Right lobe of liver (tissue), 4 donors: ENCODE measurements at regions not wholly inside any gene's neighbourhood (a gene's known extent, or its start where the extent isn't known, plus 50 kb on each side); places are given as distances from the start of the nearest gene placed in this dataset.

Source experiments
- POLR2A ChIP-seq: fragments of 450-650 bp; IDR thresholded peaks from one replicate; pipeline ENCODE4 v1.6.1; 2017; ENCODE audit warnings: antibody characterized with exemption, mild to moderate bottlenecking
- TF ChIP-seq, protein P1 (sequence below), 4 donors: fragments of 200-600 bp in 3 of 4; fragments of 450-650 bp in 1 of 4; IDR thresholded peaks; one replicate each; pipeline versions ENCODE4 v1.5.1 to v1.8.0; 2016 to 2022; ENCODE audit warnings: antibody characterized with exemption in 4 of 4, mild to moderate bottlenecking in 2 of 4
- donor health status: DM: no; HTN: no; CAD: no.
- donor health status: DM: no; HTN: no; CAD: no.
- donor health status: DM: no; HTN: yes; CAD: no.

- TF ChIP-seq POLR2A: no peak
- TF ChIP-seq, protein P1, sequence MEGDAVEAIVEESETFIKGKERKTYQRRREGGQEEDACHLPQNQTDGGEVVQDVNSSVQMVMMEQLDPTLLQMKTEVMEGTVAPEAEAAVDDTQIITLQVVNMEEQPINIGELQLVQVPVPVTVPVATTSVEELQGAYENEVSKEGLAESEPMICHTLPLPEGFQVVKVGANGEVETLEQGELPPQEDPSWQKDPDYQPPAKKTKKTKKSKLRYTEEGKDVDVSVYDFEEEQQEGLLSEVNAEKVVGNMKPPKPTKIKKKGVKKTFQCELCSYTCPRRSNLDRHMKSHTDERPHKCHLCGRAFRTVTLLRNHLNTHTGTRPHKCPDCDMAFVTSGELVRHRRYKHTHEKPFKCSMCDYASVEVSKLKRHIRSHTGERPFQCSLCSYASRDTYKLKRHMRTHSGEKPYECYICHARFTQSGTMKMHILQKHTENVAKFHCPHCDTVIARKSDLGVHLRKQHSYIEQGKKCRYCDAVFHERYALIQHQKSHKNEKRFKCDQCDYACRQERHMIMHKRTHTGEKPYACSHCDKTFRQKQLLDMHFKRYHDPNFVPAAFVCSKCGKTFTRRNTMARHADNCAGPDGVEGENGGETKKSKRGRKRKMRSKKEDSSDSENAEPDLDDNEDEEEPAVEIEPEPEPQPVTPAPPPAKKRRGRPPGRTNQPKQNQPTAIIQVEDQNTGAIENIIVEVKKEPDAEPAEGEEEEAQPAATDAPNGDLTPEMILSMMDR (IDR thresholded peaks at IDR 0.05): no peak
These were observed 336.0 kb upstream of the NFIA start for GRCh38 chr1:60746278-60746791.
